ENCODE measurements at regions not wholly inside any gene's neighbourhood (a gene's known extent, or its start where the extent isn't known, plus 50 kb on each side); places are given as distances from the start of the nearest gene placed in this dataset.

GRCh38 chr18:78658531-78658930 lies 321.1 kb upstream of the SALL3 start:
- TF ChIP-seq, protein P1, sequence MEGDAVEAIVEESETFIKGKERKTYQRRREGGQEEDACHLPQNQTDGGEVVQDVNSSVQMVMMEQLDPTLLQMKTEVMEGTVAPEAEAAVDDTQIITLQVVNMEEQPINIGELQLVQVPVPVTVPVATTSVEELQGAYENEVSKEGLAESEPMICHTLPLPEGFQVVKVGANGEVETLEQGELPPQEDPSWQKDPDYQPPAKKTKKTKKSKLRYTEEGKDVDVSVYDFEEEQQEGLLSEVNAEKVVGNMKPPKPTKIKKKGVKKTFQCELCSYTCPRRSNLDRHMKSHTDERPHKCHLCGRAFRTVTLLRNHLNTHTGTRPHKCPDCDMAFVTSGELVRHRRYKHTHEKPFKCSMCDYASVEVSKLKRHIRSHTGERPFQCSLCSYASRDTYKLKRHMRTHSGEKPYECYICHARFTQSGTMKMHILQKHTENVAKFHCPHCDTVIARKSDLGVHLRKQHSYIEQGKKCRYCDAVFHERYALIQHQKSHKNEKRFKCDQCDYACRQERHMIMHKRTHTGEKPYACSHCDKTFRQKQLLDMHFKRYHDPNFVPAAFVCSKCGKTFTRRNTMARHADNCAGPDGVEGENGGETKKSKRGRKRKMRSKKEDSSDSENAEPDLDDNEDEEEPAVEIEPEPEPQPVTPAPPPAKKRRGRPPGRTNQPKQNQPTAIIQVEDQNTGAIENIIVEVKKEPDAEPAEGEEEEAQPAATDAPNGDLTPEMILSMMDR (IDR thresholded peaks at IDR 0.05 in 8 of 11, conservative IDR thresholded peaks at IDR 0.05 in 3 of 11) = no peak
- TF ChIP-seq POLR2A (IDR thresholded peaks at IDR 0.05) = no peak

Measured in spleen (tissue), 7 donors.